ENCODE measurements at regions not wholly inside any gene's neighbourhood (a gene's known extent, or its start where the extent isn't known, plus 50 kb on each side); places are given as distances from the start of the nearest gene placed in this dataset.

DNA sequence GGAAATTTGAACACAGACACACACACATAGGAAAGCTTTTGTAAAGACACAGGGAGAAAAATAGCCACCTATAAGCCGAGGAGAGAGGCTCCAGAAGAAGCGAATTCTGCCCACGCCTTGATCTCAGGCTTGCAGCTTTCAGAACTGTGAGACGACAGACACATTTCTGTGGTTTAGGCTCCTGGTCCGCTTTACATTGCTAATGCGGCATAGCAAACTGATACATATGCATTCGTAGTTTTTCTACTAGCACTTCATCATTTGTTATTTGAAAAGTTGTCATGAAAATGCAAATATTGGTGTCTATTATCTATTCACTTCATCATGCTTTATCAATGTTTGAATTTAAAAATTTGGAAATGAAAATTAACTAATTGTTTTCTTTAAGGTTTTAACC lies 674.9 kb downstream of the SEMA5A start:
- WGBS, 5 donors, result 68 to 78% (median 75%) methylated on average over 7 of the region's 7 CpGs
- no peak for TF ChIP-seq POLR2A (IDR thresholded peaks at IDR 0.05)
- TF ChIP-seq POLR2AphosphoS5 (IDR thresholded peaks at IDR 0.05), result no peak
- no peak for TF ChIP-seq CTCF (IDR thresholded peaks at IDR 0.05 in 8 of 11, conservative IDR thresholded peaks at IDR 0.05 in 3 of 11)
- H3K36me3 ChIP-seq, result no peaks in the 10 kb centered on the region
- intact Hi-C loops (cut with DNase I; ENCODE audit: low total_unique reads), result no loop called here
- H3K4me1 ChIP-seq, result no peaks in the 10 kb centered on the region
- no peaks in the 10 kb centered on the region for H3K27me3 ChIP-seq (replicated peaks in 1 of 7)
- H3K27ac ChIP-seq, result no peak overlapping the region
- H3K9me3 ChIP-seq, result no peaks in the 10 kb centered on the region
- DNase-seq, result no peak
- no peak overlapping the region for H3K4me3 ChIP-seq

DNA sequence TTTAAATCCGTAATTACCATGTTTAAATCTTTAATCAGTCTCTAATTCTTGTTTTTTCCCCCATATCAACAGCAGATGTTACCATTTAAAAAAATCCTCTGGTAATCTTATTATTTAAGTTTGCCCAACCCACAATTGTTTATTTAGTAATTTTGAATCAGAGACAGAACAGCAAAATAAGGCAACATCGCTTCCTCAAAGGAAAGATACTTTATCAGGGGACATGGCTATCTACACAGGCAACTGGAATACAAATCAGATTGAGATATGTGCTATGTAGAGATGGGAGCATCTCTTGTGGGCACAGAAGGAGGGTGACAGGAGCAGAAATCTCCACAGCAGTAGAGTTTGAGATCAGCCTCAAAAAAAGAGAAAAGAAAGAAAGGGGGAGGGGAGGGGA lies 674.4 kb downstream of the SEMA5A start:
- H3K4me1 ChIP-seq, result no peaks in the 10 kb centered on the region
- TF ChIP-seq POLR2AphosphoS5 (IDR thresholded peaks at IDR 0.05), result no peak
- TF ChIP-seq POLR2A (IDR thresholded peaks at IDR 0.05), result no peak
- H3K27ac ChIP-seq, result no peak overlapping the region
- no peaks in the 10 kb centered on the region for H3K9me3 ChIP-seq
- no peaks in the 10 kb centered on the region for H3K36me3 ChIP-seq
- DNase-seq, result no peak
- intact Hi-C loops (cut with DNase I; ENCODE audit: low total_unique reads), result no loop called here
- no peak overlapping the region for H3K4me3 ChIP-seq
- WGBS, 5 donors, result 58 to 83% (median 78%) methylated on average over 2 of the region's 2 CpGs
- no peaks in the 10 kb centered on the region for H3K27me3 ChIP-seq (replicated peaks in 1 of 7)

DNA sequence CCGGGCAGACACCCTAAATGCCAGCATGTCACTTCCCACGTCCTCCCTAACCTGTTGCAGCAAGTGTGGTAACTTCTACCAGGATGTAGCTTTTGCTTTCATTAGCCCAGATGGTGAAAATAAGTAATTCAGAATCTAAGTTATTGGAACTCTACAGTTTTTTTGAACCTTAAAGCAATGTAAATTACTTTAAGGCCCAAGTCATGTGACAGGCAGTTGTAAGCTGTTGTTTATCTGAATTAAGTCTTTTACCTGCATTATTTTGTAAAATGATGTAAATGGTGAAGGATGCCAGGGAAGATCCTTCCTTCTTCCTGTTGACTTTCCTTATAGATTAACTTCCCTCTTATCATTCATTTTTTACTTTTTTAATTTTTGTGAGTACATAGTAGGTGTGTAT lies 670.2 kb downstream of the SEMA5A start:
- intact Hi-C loops (cut with DNase I; ENCODE audit: low total_unique reads), result no loop called here
- no peak for DNase-seq
- no peak overlapping the region for H3K4me3 ChIP-seq
- no peaks in the 10 kb centered on the region for H3K36me3 ChIP-seq
- WGBS, 5 donors, result 33 to 65% (median 41%) methylated on average over 2 of the region's 2 CpGs
- no peaks in the 10 kb centered on the region for H3K9me3 ChIP-seq
- no peaks in the 10 kb centered on the region for H3K27me3 ChIP-seq (replicated peaks in 1 of 7)
- no peak overlapping the region for H3K27ac ChIP-seq
- H3K4me1 ChIP-seq, result no peaks in the 10 kb centered on the region
- no peak for TF ChIP-seq POLR2A (IDR thresholded peaks at IDR 0.05)
- TF ChIP-seq POLR2AphosphoS5 (IDR thresholded peaks at IDR 0.05), result no peak
- no peak for TF ChIP-seq CTCF (IDR thresholded peaks at IDR 0.05 in 8 of 11, conservative IDR thresholded peaks at IDR 0.05 in 3 of 11)

GRCh38 chr5:8879248-8879647 lies 666.6 kb downstream of the SEMA5A start:
- H3K4me1 ChIP-seq, result no peaks in the 10 kb centered on the region
- no peaks in the 10 kb centered on the region for H3K27me3 ChIP-seq (replicated peaks in 1 of 7)
- intact Hi-C loops (cut with DNase I; ENCODE audit: low total_unique reads), result no loop called here
- H3K27ac ChIP-seq, result no peak overlapping the region
- DNase-seq, result no peak
- no peak overlapping the region for H3K4me3 ChIP-seq
- 84 to 93% (median 92%) methylated on average over 3 of the region's 3 CpGs for WGBS, 5 donors
- H3K36me3 ChIP-seq, result no peaks in the 10 kb centered on the region
- TF ChIP-seq CTCF (IDR thresholded peaks at IDR 0.05 in 8 of 11, conservative IDR thresholded peaks at IDR 0.05 in 3 of 11) (no peak), POLR2A (IDR thresholded peaks at IDR 0.05) (no peak), POLR2AphosphoS5 (IDR thresholded peaks at IDR 0.05) (no peak)
- no peaks in the 10 kb centered on the region for H3K9me3 ChIP-seq

DNA sequence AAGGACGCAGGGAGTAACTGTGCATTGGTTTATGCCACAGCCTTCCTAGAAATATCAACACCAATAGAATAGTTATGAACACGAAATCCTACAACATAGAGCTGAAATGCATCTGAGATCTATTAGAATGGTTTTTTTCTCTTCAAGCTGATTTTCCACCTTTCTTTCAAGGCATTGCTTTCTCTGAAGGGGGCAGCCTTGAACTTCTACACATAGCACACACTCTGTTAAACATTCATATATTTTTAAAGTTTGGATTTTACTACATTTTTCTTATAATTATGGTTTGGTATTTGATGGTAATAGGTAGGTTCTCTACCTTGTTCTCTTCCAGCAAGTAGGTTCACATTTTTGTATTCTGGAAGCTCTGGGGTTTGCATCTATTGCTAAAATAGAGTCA lies 661.8 kb downstream of the SEMA5A start:
- no peak for DNase-seq
- intact Hi-C loops (cut with DNase I; ENCODE audit: low total_unique reads), result no loop called here
- no peaks in the 10 kb centered on the region for H3K36me3 ChIP-seq
- TF ChIP-seq POLR2A (IDR thresholded peaks at IDR 0.05) (no peak), CTCF (IDR thresholded peaks at IDR 0.05 in 8 of 11, conservative IDR thresholded peaks at IDR 0.05 in 3 of 11) (no peak), POLR2AphosphoS5 (IDR thresholded peaks at IDR 0.05) (no peak)
- peaks cover 0 to 23% (median 13%) of the 10 kb centered on the region in 8 donors for H3K9me3 ChIP-seq
- no peak overlapping the region for H3K27ac ChIP-seq
- H3K4me3 ChIP-seq, result no peak overlapping the region
- no peaks in the 10 kb centered on the region for H3K4me1 ChIP-seq
- 71 to 84% (median 82%) methylated on average over 2 of the region's 2 CpGs for WGBS, 5 donors
- H3K27me3 ChIP-seq (replicated peaks in 1 of 7), result no peaks in the 10 kb centered on the region
